HG02852 (cell line): ENCODE measurements at regions not wholly inside any gene's neighbourhood (a gene's known extent, or its start where the extent isn't known, plus 50 kb on each side); places are given as distances from the start of the nearest gene placed in this dataset.
A peak's percentile ranks its signal among the peaks of the same experiment; 100 is the strongest.

Experiments used
- ATAC-seq: cut with Tn5 transposase; IDR thresholded peaks from one replicate; pipeline ENCODE4 v1.9.1; 2021; ENCODE audit warnings: mild to moderate bottlenecking, moderate library complexity; ENCODE audit not compliant: unreplicated experiment

GRCh38 chr18:47417807-47418206 is 166.3 kb upstream of the SKOR2 start:
- ATAC-seq, result peak; percentile 56

- no peak for ATAC-seq
Observed at GRCh38 chr18:47415881-47416280, 164.4 kb upstream of the SKOR2 start.

- no peak for ATAC-seq
Observed at GRCh38 chr18:47413327-47413726, 161.9 kb upstream of the SKOR2 start.

GRCh38 chr18:47412924-47413323 is 161.5 kb upstream of the SKOR2 start:
- no peak for ATAC-seq

GRCh38 chr18:47411159-47411558 is 159.7 kb upstream of the SKOR2 start:
- no peak for ATAC-seq

GRCh38 chr18:47410139-47410538 is 158.7 kb upstream of the SKOR2 start:
- ATAC-seq, result no peak

- ATAC-seq, result no peak
Observed at GRCh38 chr18:47409519-47409918, 158.1 kb upstream of the SKOR2 start.

- ATAC-seq, result no peak
Observed at GRCh38 chr18:47407736-47408135, 156.3 kb upstream of the SKOR2 start.

GRCh38 chr18:47404845-47405244 is 153.4 kb upstream of the SKOR2 start:
- no peak for ATAC-seq

GRCh38 chr18:47403949-47404348 is 152.5 kb upstream of the SKOR2 start:
- ATAC-seq, result no peak

GRCh38 chr18:47403317-47403716 is 151.9 kb upstream of the SKOR2 start:
- no peak for ATAC-seq

GRCh38 chr18:47399475-47399874 is 148.0 kb upstream of the SKOR2 start:
- no peak for ATAC-seq

- no peak for ATAC-seq
Observed at GRCh38 chr18:47397671-47398319, 146.3 kb upstream of the SKOR2 start.

- ATAC-seq, result no peak
Observed at GRCh38 chr18:47391665-47392064, 140.2 kb upstream of the SKOR2 start.

GRCh38 chr18:47390410-47391024 is 139.1 kb upstream of the SKOR2 start:
- no peak for ATAC-seq

- no peak for ATAC-seq
Observed at GRCh38 chr18:47389210-47389609, 137.8 kb upstream of the SKOR2 start.

- ATAC-seq, result no peak
Observed at GRCh38 chr18:47387864-47388263, 136.4 kb upstream of the SKOR2 start.

GRCh38 chr18:47383729-47384128 is 132.3 kb upstream of the SKOR2 start:
- ATAC-seq, result no peak

- ATAC-seq, result no peak
Observed at GRCh38 chr18:47381975-47382570, 130.6 kb upstream of the SKOR2 start.

GRCh38 chr18:47380153-47380552 is 128.7 kb upstream of the SKOR2 start:
- ATAC-seq, result no peak

GRCh38 chr18:47373465-47373864 is 122.0 kb upstream of the SKOR2 start:
- no peak for ATAC-seq

- no peak for ATAC-seq
Observed at GRCh38 chr18:47370052-47370451, 118.6 kb upstream of the SKOR2 start.
